GF-D8 (cell line): ENCODE measurements at regions not wholly inside any gene's neighbourhood (a gene's known extent, or its start where the extent isn't known, plus 50 kb on each side); places are given as distances from the start of the nearest gene placed in this dataset.
"Not testable (repeated sequence)": the region's sequence is repeated elsewhere in the genome, so short reads cannot be mapped to it uniquely, and the experiment has no call there.

Experiments used
- DNase-seq: peaks from one replicate; lab custom pipeline; 2025; lab: John Stamatoyannopoulos, UW

DNA sequence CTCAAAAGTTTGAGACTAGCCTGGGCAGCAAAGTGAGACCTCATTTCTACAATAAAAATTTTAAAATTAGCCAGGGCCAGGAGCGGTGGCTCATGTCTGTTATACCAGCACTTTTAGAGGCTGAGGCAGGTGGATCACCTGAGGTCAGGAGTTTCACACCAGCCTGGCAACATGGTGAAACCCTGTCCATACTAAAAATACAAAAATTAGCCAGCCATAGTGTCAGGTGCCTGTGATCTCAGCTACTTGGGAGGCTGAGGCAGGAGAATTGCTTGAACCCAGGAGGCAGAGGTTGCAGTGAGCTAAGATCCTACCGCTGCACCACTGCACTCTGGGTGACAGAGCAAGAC, 85.1 kb upstream of the MAP4 start:
- not testable (repeated sequence) for DNase-seq

DNA sequence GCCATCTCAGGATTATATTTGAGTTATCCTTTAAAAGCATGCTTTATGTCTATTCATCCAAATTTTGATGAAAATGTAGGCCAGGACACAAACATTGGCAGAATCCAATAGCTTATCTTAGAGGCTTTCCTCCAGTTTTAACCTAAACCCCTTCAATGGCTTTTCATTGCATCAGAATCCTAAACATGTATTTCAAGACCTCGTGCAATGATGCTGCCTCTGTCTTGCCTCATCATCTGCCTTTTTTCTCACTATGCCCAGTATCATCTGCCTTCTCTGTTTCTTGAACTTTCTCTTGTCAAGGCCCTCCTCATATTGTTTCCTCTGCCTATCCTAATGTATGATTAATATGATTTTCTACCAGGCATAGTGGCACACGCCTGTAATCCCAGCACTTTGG, 76.1 kb upstream of the MAP4 start:
- DNase-seq = no peak

DNA sequence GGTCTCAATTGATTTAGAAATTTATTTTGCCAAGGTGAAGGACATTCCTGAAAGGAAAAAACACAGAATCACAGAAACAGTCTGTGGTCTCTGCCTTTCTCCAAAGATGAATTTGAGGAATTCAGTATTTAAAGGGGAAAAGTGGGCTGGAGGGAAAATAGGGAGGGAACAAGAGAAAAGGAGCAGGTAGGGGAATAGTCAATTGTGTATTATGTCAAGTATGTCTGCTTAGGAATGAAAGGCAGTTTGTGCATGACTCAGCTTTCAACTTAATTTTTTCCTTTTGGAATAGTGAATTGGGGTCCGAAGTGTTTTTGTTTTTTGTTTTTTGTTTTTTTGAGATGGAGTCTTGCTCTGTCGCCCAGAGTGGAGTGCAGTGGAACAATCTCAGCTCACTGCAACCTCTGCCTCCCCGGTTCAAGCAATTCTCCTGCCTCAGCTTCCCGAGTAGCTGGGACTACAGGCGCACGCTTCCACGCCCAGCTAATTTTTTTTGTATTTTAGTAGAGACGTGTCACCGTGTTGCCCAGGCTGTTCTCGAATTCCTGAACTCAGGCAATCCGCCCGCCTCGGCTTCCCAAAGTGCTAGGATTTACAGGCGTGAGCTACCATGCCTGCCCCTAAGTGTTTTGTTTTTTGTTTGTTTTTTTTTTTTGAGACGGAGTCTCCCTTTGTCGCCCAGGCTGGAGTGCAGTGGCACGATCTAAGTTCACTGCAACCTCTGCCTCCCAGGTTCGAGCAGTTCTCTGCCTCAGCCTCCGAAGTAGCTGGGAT, 74.1 kb upstream of the MAP4 start:
- no peak for DNase-seq

- DNase-seq = peak; percentile 90
Measured at GRCh38 chr3:48088749-48089466, 72.7 kb upstream of the MAP4 start.

- no peak for DNase-seq
Measured at GRCh38 chr3:48088056-48088748, 72.0 kb upstream of the MAP4 start.

- DNase-seq = no peak
Measured at GRCh38 chr3:48086705-48087104, 70.5 kb upstream of the MAP4 start.

DNA sequence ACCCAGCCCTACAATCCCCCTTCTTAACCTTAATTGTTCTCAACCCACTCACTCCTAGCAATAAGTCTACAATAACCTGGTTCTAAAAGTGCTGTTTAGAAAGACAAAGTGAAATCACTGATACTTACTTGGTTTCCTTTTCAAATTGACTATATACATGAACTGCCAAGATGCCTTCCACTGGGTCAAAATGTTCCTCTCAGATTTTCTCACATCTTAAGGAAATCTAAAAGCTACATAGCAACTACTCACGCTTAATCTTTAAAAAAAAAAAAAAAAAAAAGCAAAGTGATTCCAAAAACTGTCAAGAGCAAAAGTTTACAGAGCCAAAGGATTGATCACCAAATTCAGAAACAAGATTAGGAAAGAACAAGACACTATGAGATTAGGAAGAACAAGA, 68.7 kb upstream of the MAP4 start:
- no peak for DNase-seq

- DNase-seq = no peak
Measured at GRCh38 chr3:48084170-48084569, 68.0 kb upstream of the MAP4 start.

DNA sequence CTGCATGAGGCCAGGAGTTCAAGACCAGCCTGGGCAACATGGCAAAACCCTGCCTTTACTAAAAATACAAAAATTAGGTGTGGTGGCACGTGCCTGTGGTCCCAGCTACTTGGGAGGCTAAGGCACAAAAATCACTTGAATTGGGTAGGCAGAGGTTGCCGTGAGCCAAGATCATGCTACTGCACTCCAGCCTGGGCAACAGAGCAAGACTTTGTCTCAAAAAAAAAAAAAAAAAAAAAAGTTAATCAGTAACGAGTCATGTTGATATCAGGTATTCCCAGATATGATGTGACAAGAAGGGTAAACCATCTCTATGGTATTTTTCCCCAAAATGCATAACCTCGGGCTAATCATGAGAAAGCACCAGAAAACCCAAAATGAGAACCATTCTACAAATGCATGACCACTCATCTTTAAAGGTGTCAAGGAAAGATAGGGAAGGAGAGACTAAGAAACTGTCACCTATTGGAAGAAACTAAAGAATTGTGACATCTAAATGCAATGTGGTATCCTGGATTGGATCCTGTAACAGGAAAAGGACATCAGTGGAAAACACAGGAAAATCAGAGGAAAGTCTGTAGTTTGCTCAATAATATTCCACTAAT, 66.5 kb upstream of the MAP4 start:
- no peak for DNase-seq

DNA sequence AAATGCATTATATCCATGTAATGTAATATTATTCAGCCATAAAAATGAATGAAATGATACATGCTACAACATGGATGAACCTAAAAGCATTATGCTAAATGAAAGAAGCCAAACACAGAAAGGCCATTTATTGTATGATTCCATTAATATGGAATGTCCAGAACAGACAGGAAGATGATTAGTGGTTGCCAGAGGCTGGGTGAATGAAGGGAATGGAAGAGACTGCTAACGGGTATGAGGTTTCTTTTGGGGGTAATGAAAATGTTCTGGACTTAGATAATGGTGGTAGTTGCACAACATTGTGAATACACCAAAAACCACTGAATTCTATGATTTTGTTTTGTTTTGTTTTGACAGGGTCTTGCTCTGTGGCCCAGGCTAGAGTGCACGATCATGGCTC, 61.6 kb upstream of the MAP4 start:
- no peak for DNase-seq

- DNase-seq = no peak
Measured at GRCh38 chr3:48070030-48070429, 53.8 kb upstream of the MAP4 start.

DNA sequence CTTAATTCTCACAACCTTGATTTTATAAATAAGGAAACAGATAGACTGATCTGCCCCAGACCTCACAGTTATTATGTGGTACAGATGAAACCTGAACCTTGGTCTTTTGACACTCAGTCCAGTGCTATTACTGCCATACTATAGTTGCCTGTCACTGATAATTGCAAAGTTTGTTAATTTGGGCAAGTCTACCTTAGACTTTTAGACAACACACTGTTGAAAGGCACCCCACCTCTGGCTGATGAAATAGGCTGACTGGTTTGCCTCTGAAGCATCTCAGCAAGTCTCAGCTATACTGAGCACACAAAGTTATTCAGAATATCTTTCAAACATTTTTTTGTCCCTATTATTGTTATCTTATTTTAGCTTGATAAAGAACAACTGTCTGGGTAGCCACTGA, 53.1 kb upstream of the MAP4 start:
- no peak for DNase-seq

DNA sequence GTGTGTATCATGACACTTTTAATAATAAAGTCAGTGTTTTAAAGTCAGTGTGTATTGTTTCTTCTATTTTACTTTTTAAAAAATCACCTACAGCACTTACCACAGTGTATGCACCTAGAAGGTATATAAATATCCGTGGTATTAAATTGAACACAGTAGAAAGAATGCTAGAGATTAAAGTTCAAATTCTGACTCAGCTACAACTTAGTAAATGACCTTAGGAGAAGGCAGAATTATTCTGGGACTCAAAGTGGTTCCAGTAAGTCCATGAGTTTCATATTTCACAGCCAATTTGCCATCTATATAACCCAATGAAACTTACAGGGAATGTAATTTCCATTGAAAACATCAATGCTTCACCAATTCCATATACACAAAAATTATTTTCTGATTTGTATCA, 52.7 kb upstream of the MAP4 start:
- no peak for DNase-seq

DNA sequence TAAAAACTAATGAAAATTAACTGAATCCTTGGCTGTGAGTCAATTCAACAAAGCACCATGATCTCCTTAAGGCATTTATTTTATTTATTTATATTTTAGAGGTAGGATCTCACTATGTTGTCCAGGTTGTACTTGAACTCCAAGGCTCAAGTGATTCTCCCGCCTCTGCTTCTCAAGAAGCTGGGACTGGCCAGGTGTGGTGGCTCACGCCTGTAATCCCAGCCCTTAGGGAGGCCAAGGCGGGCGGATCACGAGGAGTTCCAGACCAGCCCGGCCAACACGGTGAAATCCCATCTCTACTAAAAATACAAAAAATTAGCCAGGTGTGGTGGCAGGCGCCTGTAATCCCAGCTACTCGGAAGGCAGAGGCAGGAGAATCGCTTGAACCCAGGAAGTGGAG, 52.1 kb upstream of the MAP4 start:
- not testable (repeated sequence) for DNase-seq

DNA sequence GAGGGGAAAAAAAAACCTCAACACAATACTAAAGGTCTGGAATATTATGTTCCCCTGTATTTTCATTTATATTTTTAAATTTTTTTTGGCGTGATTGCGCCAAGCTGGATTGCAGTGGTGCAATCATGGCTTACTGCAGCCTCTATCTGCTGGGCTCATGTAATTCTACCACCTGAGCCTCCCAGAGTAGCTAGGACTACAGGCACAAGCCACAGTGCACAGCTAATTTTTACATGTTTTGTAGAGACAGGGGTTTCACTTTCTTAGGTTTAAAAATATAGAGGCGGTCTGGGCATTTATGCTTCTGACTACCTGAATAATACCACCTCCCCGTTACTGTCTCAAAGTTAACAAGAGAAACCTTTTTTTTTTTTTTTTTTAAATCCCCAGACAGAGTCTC, 51.1 kb upstream of the MAP4 start:
- DNase-seq = no peak
